GM18951 (cell line): ENCODE measurements at regions not wholly inside any gene's neighbourhood (a gene's known extent, or its start where the extent isn't known, plus 50 kb on each side); places are given as distances from the start of the nearest gene placed in this dataset.

Experiments used
- POLR2A ChIP-seq: IDR thresholded peaks from 4 replicates; pipeline ENCODE4 v1.6.1; 2011; ENCODE audit warnings: mild to moderate bottlenecking; ENCODE audit not compliant: insufficient read length, insufficient read depth; ENCODE audit errors: extremely low read depth
- in situ Hi-C: fragments of 300-500 bp; cut with MboI; formaldehyde crosslinking; loops from one replicate; pipeline ENCODE4 v1.12.0; 2022; ENCODE audit warnings: low sequenced_read_pairs, mixed read lengths, inconsistent platforms; ENCODE audit not compliant: unreplicated experiment

DNA sequence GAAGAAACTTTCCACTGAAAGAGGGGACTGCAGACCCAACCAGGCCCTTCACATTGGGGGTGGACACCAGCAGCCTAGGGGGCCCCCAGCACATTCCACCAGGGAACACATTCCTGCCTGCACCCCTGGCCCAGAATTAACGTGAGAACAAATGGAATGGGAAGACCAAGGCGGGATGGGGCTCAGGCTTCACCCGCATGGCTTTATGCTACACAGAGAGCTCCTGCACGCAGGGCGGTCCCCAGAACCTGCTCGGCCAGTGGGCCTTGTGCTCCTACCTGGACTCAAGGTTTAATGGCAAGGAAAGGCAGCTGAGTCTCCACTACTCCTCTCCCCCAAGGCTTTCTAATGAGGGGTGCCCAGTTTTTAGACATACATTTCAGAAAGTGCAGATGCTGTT, 146.3 kb upstream of the GPR26 start:
- TF ChIP-seq POLR2A, result no peak
- in situ Hi-C loops, result no loop called here

GRCh38 chr10:123521076-123521475, 145.1 kb upstream of the GPR26 start:
- in situ Hi-C loops, result no loop called here
- TF ChIP-seq POLR2A, result no peak

GRCh38 chr10:123521556-123521955, 144.6 kb upstream of the GPR26 start:
- TF ChIP-seq POLR2A, result no peak
- in situ Hi-C loops, result no loop called here

GRCh38 chr10:123522702-123523312, 143.3 kb upstream of the GPR26 start:
- in situ Hi-C loops, result no loop called here

GRCh38 chr10:123523833-123524232, 142.3 kb upstream of the GPR26 start:
- no peak for TF ChIP-seq POLR2A
- in situ Hi-C loops, result no loop called here

More at GRCh38 chr10:123522702-123523312, 143.3 kb upstream of the GPR26 start:
- no peak for TF ChIP-seq POLR2A

- in situ Hi-C loops, result no loop called here
- no peak for TF ChIP-seq POLR2A
Measured at GRCh38 chr10:123526356-123527064, 139.6 kb upstream of the GPR26 start.

GRCh38 chr10:123527151-123527550, 139.0 kb upstream of the GPR26 start:
- no peak for TF ChIP-seq POLR2A
- in situ Hi-C loops, result no loop called here

- in situ Hi-C loops, result no loop called here
- TF ChIP-seq POLR2A, result no peak
Measured at GRCh38 chr10:123529146-123529760, 136.9 kb upstream of the GPR26 start.

DNA sequence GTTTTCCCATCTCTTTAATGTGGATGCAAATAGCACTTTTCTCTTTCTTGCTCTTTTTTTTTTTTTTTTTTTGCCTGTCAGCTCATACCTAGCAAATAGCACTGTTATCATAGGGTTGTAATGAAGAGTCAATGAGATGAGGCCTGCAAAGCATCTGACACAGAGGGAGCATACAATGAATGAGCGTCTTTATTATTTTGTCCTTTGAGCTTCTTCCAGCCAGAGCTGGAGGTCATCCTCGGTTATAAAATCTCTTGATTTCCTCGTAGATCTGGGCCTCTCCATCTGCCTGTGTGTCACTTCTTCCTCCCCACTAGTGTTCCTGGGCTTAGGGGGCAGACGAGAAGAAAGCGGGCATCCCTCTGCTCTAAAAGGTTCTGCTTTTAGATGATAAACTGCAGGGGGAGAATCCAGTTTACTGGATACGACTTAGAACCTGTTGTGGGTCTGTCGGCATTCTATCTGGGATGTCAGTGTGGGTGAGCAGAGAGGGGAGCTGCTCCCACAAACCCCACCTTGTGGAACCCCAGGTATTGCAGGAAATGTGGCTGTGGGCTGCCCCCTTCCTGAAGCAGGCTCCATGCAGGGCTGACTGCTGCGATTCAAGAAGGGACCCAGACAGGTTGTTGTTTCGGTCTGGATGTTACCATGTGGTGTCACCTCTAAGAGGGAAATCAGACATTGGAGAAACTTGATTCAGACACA, 135.8 kb upstream of the GPR26 start:
- no peak for TF ChIP-seq POLR2A
- in situ Hi-C loops, result no loop called here

- in situ Hi-C loops, result no loop called here
- TF ChIP-seq POLR2A, result no peak
Measured at GRCh38 chr10:123535386-123535785, 130.8 kb upstream of the GPR26 start.

DNA sequence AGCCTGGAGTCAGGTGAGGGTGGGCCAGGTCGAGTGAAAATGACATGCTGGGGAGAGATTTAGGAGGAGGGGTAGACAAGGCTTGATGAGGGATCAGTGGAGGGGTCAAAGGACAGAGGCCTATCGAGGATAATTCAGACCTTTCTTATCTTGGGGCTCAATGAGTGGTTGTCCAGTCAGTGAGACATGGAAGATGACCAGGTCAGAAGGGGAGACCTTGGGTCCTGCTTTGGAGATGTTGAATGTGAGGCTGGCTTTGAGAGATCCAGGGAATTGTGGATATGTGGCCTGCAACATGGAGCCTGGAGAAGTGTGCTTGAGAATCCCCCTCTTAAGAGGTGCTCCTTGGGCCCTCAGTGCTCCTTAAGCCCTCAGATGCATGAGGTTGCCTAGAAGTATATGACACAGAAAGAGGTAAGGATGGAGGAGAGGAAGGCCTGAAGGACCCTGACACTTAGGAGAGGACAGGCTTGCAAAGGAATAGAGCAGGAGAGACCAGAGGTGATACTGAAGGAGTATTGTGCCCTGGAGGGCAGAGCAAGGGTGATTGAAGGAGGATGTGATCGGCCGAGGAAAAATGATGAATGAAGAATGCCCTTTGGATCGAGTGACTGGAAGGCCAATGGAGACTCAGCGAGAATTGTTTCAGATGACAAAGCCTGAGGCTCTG, 129.8 kb upstream of the GPR26 start:
- no peak for TF ChIP-seq POLR2A
- in situ Hi-C loops, result no loop called here

DNA sequence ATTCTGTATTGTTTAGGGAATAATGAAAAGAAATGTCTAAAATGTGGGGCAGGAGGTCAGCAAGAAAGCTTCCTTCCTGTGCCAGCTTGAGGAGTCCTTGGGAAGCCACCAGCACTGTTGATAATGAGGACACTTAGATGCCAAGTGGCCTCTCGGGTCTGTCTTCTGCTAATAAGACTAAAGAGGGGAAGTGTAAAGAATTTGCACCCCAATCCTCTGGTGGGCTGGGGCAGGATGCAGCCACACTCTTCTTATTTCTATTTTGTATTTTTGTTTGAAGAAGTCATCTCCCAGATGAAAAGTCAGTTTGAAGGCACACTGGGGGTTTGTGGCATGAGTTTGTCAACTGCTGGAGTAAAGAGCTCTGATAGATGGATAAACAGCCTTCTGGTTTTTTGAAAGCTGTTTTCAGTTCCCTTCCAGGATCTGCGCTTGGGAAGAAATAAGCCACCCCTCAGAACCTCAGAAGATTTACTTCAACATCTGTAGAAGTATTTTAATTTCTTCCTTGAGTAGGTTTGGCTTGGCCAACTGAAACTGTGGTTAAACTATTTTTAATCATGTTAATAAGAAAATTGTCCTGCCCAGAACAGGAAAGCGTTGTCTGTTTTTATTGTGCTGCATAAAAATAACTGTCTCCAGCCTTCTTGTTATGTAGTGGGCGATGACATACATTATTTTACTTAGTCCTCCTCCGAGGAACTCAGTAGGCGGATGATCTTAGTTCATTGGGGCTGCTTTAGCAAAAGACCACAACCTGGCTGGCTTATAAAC, 128.8 kb upstream of the GPR26 start:
- TF ChIP-seq POLR2A, result no peak
- in situ Hi-C loops, result no loop called here
